ENCODE measurements at regions not wholly inside any gene's neighbourhood (a gene's known extent, or its start where the extent isn't known, plus 50 kb on each side); places are given as distances from the start of the nearest gene placed in this dataset.

- Histone ChIP-seq H3K4me2 (ENCODE audit: low read depth, low read length, poor library complexity, severe bottlenecking) (no peak overlapping the region), H3K79me2 (ENCODE audit: insufficient read depth, low read length) (no peaks in the 10 kb centered on the region), H3F3A (ENCODE audit: low read depth) (no peaks in the 10 kb centered on the region), H3K36me3 (ENCODE audit: insufficient read depth, low read length) (no peaks in the 10 kb centered on the region), H3K4me3 (ENCODE audit: low read length, poor library complexity, severe bottlenecking) (no peak overlapping the region), H4K20me1 (ENCODE audit: insufficient read depth, low read length, poor library complexity, severe bottlenecking) (no peaks in the 10 kb centered on the region), H2AFZ (ENCODE audit: low read length) (no peak overlapping the region), H3K9ac (ENCODE audit: low read depth, low read length, poor library complexity, severe bottlenecking) (no peak overlapping the region), H3K9me3 (ENCODE audit: insufficient read depth, low read depth, low read length) (no peaks in the 10 kb centered on the region), H3K27me3 (ENCODE audit: insufficient read depth, low read length, poor library complexity, severe bottlenecking) (no peaks in the 10 kb centered on the region), H3K4me1 (ENCODE audit: insufficient read depth, low read length, poor library complexity, severe bottlenecking) (peaks cover 24% of the 10 kb centered on the region), H3K9me2 (replicated peaks; ENCODE audit: low read depth, low read length) (no peaks in the 10 kb centered on the region)
- no peak for TF ChIP-seq CTCF (conservative IDR thresholded peaks at IDR 0.05; ENCODE audit: low read length)
- no peak for TF ChIP-seq EZH2phosphoT487 (IDR thresholded peaks at IDR 0.05; ENCODE audit: borderline replicate concordance)
Observed at GRCh38 chr13:59479629-59480028, 684.1 kb downstream of the DIAPH3 start.

GRCh38 chr13:59480396-59481259, 683.1 kb downstream of the DIAPH3 start:
- Histone ChIP-seq H3K9me2 (replicated peaks; ENCODE audit: low read depth, low read length) (no peaks in the 10 kb centered on the region), H3K4me1 (ENCODE audit: insufficient read depth, low read length, poor library complexity, severe bottlenecking) (peaks cover 24% of the 10 kb centered on the region), H3K4me2 (ENCODE audit: low read depth, low read length, poor library complexity, severe bottlenecking) (no peak overlapping the region)

GRCh38 chr13:59483501-59484145, 680.1 kb downstream of the DIAPH3 start:
- no peak for TF ChIP-seq EZH2phosphoT487 (IDR thresholded peaks at IDR 0.05; ENCODE audit: borderline replicate concordance)
- TF ChIP-seq CTCF (conservative IDR thresholded peaks at IDR 0.05; ENCODE audit: low read length), result no peak
- Histone ChIP-seq H3K9ac (ENCODE audit: low read depth, low read length, poor library complexity, severe bottlenecking) (no peak overlapping the region), H3K4me2 (ENCODE audit: low read depth, low read length, poor library complexity, severe bottlenecking) (no peak overlapping the region), H3K36me3 (ENCODE audit: insufficient read depth, low read length) (no peaks in the 10 kb centered on the region), H3K4me3 (ENCODE audit: low read length, poor library complexity, severe bottlenecking) (no peak overlapping the region), H4K20me1 (ENCODE audit: insufficient read depth, low read length, poor library complexity, severe bottlenecking) (no peaks in the 10 kb centered on the region), H2AFZ (ENCODE audit: low read length) (no peak overlapping the region), H3K4me1 (ENCODE audit: insufficient read depth, low read length, poor library complexity, severe bottlenecking) (peaks cover 16% of the 10 kb centered on the region), H3K9me3 (ENCODE audit: insufficient read depth, low read depth, low read length) (no peaks in the 10 kb centered on the region), H3F3A (ENCODE audit: low read depth) (no peaks in the 10 kb centered on the region), H3K9me2 (replicated peaks; ENCODE audit: low read depth, low read length) (no peaks in the 10 kb centered on the region), H3K27me3 (ENCODE audit: insufficient read depth, low read length, poor library complexity, severe bottlenecking) (no peaks in the 10 kb centered on the region), H3K79me2 (ENCODE audit: insufficient read depth, low read length) (no peaks in the 10 kb centered on the region)

More at GRCh38 chr13:59480396-59481259, 683.1 kb downstream of the DIAPH3 start:
- Histone ChIP-seq H3F3A (ENCODE audit: low read depth) (no peaks in the 10 kb centered on the region), H3K27me3 (ENCODE audit: insufficient read depth, low read length, poor library complexity, severe bottlenecking) (no peaks in the 10 kb centered on the region), H3K36me3 (ENCODE audit: insufficient read depth, low read length) (no peaks in the 10 kb centered on the region), H3K9ac (ENCODE audit: low read depth, low read length, poor library complexity, severe bottlenecking) (no peak overlapping the region), H4K20me1 (ENCODE audit: insufficient read depth, low read length, poor library complexity, severe bottlenecking) (no peaks in the 10 kb centered on the region), H3K79me2 (ENCODE audit: insufficient read depth, low read length) (no peaks in the 10 kb centered on the region), H2AFZ (ENCODE audit: low read length) (no peak overlapping the region), H3K9me3 (ENCODE audit: insufficient read depth, low read depth, low read length) (no peaks in the 10 kb centered on the region), H3K4me3 (ENCODE audit: low read length, poor library complexity, severe bottlenecking) (no peak overlapping the region)
- TF ChIP-seq CTCF (conservative IDR thresholded peaks at IDR 0.05; ENCODE audit: low read length), result no peak
